ENCODE measurements at regions not wholly inside any gene's neighbourhood (a gene's known extent, or its start where the extent isn't known, plus 50 kb on each side); places are given as distances from the start of the nearest gene placed in this dataset.

- no peak for TF ChIP-seq CHD7 (IDR thresholded peaks at IDR 0.05; ENCODE audit: insufficient replicate concordance, low read length)
Observed at GRCh38 chr17:77893144-77894044, 65.1 kb upstream of the TNRC6C start (continued).
